Middle frontal gyrus (tissue), 1 donor: ENCODE measurements at regions not wholly inside any gene's neighbourhood (a gene's known extent, or its start where the extent isn't known, plus 50 kb on each side); places are given as distances from the start of the nearest gene placed in this dataset.

Experiments used
- DNase-seq: peaks from one replicate; pipeline ENCODE4 v3.0.0-alpha.2; 2015; ENCODE audit warnings: low spot score; ENCODE audit errors: extremely low spot score

DNA sequence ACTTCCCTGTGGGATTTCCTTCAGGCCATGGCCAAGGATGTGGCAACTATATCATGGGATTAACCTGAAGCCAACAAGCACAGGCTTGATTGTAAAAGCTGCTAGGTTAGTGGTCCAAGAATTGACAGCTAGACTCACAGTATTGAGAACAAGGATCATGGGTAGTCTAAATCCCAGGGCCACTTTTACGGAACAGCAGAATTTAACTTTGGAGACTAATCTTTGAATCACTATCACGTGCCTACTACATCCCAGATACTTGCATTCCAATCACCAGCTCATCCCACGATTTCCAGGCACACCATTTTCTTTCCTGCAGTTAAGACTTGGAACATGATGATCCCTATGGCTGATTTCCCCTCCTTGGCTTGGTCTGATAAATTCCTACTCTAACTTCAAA, 65.6 kb upstream of the ADO start:
- DNase-seq: no peak

DNA sequence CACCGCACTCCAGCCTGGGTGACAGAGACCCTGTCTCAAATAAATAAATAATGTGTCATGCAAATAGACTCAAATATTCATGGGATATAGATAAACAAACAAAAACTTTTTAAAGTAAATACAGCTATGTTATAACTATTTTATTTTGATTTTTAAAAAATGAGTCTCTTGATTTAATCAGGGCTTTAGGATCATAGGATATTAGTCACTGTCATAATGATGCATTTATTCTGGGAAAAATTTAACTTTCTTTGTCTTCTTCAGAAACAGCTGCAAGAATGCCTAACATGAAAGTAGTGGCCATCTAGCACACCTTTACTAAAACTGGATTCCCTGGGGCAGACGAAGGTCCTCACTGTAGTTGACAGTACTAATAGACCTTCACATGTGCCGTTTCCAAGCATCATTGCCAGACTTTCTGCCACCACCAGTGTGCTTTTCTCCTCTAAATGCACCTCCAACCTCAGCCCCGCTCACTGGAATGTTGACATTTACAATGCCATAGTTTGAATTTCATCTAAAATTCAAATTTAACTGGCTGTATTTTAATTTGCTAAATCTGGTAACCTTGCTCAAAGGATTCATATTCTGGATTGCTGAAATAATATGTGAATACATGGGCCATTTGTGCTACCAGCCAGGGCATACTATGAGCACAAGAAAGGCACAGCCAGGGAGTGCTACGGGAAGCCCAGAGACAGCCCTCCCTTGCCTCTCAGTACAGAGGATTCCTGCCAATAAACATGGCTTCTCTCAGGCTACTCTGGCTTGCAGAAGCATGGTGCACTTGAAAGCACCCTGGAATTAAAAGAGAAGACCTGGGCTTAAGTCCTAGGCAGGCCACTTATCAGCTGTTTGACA, 63.4 kb upstream of the ADO start:
- DNase-seq: no peak

DNA sequence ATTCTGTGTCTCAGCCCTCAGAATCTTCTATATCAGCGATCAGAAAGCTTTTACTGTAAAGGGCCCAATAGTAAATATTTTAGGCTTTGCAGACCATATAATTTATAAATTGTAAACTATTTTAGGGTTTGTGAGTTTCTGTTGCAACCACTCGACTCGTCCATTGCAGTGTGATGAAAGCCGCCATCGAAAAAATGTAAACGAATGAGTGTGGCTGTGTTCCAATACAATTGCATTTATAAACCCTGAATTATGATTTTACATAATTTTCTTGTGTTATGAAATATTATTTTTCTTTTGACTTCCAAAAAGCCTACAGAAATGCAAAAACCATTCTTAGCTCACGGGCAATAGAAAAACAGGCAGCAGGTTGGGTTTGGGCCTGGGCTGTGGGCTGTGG, 62.5 kb upstream of the ADO start:
- DNase-seq: no peak

DNA sequence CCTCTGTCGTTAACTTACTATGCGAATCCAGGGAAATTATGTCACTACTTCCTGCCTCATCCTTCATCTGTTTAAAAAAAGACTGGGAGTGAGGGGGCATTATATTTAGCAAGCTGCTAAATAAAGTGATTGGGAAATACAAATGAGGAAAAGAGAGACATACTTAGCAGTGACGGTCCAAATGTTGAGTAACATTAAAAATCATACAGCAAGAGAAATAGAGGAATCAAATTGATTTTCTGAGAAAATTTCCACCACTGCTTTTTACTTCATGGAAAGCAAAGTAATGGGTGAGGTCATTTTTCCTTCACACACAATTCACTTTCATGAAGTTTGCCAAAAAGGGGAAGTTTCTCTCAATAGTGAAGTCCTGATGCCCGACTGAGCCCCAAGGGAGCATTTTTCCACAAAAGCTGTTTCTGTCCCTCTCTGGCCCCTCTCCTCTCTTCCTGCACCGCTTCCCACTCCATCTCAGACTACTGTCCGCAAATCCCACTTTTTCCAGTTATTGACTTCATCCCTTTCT, 61.9 kb upstream of the ADO start:
- DNase-seq: no peak

DNA sequence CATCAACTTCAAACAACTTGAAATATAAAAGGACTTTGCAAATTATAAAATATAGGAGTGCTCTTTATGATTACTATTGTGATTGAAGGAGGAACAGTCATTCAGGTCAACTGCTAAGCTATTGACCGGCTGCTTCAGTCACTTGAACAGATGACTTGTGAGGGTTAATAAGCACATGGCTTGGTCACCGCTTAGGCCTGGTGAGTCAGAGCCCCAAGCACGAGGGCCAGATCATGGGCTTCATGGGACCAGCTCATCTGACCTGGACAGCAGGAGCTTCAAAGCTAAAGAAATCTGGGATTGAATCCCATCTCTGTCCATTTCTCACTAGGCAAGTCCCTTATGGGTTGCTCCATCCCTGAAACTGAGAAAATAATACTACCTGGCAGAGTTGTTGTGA, 60.4 kb upstream of the ADO start:
- DNase-seq: no peak

DNA sequence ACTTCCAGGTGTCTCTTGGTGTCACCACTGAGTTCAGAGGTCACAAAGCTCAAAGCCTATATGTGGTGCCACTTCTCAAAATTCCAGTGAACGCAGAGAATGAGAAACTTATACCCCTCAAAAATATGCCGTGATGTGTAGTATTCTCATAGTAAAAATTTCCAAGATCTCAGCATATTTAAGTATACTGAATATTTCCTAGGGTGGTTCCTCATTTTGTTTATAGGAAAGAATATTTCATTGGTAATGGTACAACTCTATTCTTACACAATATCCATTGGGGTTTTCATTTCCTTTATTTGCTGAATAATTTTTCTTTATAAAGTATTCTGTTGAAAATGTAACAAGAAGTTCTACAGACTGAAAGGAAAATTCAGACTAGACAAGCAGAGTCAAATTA, 58.9 kb upstream of the ADO start:
- no peak for DNase-seq

DNA sequence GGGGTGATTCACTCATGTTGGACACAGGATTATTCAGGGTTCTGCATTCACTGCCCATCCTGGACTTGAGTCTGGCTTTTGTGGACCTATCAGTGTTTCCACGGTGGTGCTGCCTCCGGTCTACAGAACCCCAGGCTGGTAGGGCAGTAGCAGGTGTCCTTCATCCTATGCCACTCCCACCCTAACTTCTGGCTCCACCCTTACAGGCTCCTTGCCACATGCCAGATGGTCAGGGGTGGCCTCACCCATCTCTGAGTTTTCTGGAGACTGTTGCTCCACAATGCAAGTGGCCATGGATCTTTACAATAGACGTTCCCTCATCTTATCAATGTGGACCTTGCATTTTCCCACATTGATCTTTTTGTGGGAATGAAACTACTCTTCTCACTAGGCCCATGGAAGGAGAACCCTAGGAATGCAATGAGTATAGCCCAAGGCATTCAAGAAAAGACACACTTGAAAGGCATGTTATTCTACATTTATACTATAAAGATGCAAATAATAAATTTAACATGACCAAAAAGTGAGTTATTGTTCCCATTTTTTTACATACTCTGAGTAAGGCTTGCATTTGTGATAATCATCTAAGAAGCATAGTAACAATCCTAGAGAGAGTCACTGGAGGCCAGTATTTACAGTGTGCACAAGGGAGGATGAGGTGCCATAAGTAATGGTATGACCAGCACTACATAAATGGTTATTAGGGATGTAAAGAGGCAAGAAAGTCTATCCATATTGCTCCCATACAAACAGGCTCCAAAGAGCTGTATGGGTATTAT, 57.4 kb upstream of the ADO start:
- DNase-seq: no peak

DNA sequence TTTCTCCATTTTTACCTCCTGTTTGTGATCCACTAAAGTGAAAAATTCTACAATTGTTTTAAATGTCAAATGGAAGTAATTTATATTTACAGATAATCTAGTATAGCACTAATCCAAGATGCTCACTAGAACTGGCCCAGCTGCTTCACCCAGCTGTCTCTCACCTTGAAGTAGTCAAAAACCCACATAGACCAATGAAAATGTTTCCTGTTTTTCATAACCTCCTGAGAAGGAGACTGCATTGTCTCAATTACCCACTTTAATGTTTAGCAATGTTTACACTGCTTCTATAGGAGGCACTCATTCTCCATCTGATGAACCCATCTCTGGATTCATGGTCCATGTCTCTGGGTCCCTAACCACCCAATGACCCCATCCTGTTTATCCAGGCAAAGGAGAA, 56.1 kb upstream of the ADO start:
- no peak for DNase-seq

DNA sequence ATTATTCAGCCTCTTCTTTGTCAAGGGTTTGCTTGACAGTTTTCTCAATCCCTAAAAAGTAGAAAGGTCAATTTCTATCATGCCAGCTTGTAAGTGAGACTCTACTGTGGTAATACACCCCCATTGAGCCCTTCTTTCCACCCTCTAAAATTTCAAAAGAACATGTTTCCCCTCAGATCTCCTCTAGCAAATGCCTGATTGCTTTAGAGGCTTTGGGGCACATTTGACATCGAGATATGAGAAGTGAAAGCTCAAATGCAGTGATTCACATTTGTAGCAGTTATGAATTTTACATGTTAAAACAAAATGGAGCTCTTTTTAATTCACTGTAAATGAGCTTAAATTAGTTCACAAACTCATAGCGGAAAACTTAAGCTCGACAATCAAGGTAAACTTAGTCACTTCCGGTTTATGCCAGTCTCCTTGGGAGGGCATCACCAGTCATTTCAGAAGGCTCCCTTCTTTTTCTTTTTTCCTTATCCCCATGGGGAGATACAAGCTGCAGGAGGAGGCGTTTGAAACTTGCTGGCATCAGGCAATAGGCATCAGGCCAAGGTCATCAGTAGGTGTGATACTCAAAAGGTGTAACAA, 55.3 kb upstream of the ADO start:
- DNase-seq: no peak
